CD14-positive monocyte (primary cell): ENCODE measurements at regions not wholly inside any gene's neighbourhood (a gene's known extent, or its start where the extent isn't known, plus 50 kb on each side); places are given as distances from the start of the nearest gene placed in this dataset.

Experiments used
- DNase-seq, 3 donors: peaks; one replicate each; pipeline ENCODE4 v3.0.0-alpha.2; 2011 to 2022
- H2AFZ ChIP-seq: 2 replicates; pipeline ENCODE4 v1.6.0; 2012; ENCODE audit warnings: mild to moderate bottlenecking, low read depth, low read length, inconsistent platforms; ENCODE audit not compliant: insufficient read depth, poor library complexity, severe bottlenecking
- H3K27ac ChIP-seq, 2 donors: 1 replicate in 1 of 2; 2 replicates in 1 of 2; pipeline ENCODE4 v1.5.1; 2012 to 2013; ENCODE audit warnings: low read length in 2 of 2, control low read depth in 1 of 2, inconsistent platforms in 1 of 2, low read depth in 1 of 2, mild to moderate bottlenecking in 1 of 2
- H3K27me3 ChIP-seq, 2 donors: one replicate each; pipeline versions ENCODE4 v1.6.0 to v1.6.1; 2011 to 2013; ENCODE audit warnings: low read length in 2 of 2; ENCODE audit not compliant: control insufficient read depth in 2 of 2, insufficient read depth in 2 of 2
- H3K36me3 ChIP-seq, 2 donors: replicated peaks in 1 of 2; 1 replicate in 1 of 2; 2 replicates in 1 of 2; pipeline versions ENCODE4 v1.5.1 to v1.6.1; 2012 to 2013; ENCODE audit warnings: low read length in 2 of 2, control low read depth in 1 of 2, inconsistent platforms in 1 of 2, mild to moderate bottlenecking in 1 of 2; ENCODE audit not compliant: insufficient read depth in 2 of 2, control insufficient read depth in 1 of 2
- H3K4me1 ChIP-seq, 2 donors: 1 replicate in 1 of 2; 2 replicates in 1 of 2; pipeline versions ENCODE4 v1.5.1 to v1.6.1; 2012 to 2013; ENCODE audit warnings: low read length in 2 of 2, control low read depth in 1 of 2, inconsistent platforms in 1 of 2, mild to moderate bottlenecking in 1 of 2, moderate library complexity in 1 of 2; ENCODE audit not compliant: insufficient read depth in 2 of 2, control insufficient read depth in 1 of 2
- H3K4me2 ChIP-seq: replicated peaks from 2 replicates; pipeline ENCODE3; 2012; ENCODE audit warnings: low read length, moderate library complexity, mild to moderate bottlenecking; ENCODE audit not compliant: poor library complexity, severe bottlenecking; ENCODE audit errors: extremely low read depth
- H3K4me3 ChIP-seq, 3 experiments: fragments of 200-600 bp in 1 of 3; sonication (generic) in 1 of 3; replicated peaks in 1 of 3; 1 replicate in 2 of 3; 2 replicates in 1 of 3; pipeline ENCODE4 v1.5.1; 2011 to 2013; ENCODE audit warnings: low read length in 3 of 3, mild to moderate bottlenecking in 3 of 3, control low read depth in 2 of 3, low read depth in 2 of 3, inconsistent platforms in 1 of 3, moderate library complexity in 1 of 3
- H3K79me2 ChIP-seq: 2 replicates; pipeline ENCODE4 v1.6.0; 2012; ENCODE audit warnings: mild to moderate bottlenecking, control low read depth, inconsistent platforms, low read length, moderate library complexity; ENCODE audit not compliant: insufficient read depth
- H3K9ac ChIP-seq: 2 replicates; pipeline ENCODE4 v1.6.0; 2017; ENCODE audit warnings: low read length, mild to moderate bottlenecking; ENCODE audit not compliant: insufficient read depth, poor library complexity, severe bottlenecking
- H3K9me3 ChIP-seq, 2 donors: replicated peaks in 1 of 2; 1 replicate in 1 of 2; 2 replicates in 1 of 2; pipeline versions ENCODE4 v1.5.1 to v1.6.1; 2012 to 2013; ENCODE audit warnings: low read length in 2 of 2, control low read depth in 1 of 2; ENCODE audit not compliant: control insufficient read depth in 1 of 2, insufficient read depth in 1 of 2
- H4K20me1 ChIP-seq: 2 replicates; pipeline ENCODE4 v1.6.0; 2012; ENCODE audit warnings: mild to moderate bottlenecking, low read length, control low read depth, moderate library complexity; ENCODE audit not compliant: insufficient read depth
- H3K27ac Mint-ChIP-seq, 7 donors: one replicate each; pipeline ENCODE4 v1.8.0; 2020; ENCODE audit warnings: mild to moderate bottlenecking in 7 of 7, mixed read lengths in 7 of 7, moderate library complexity in 6 of 7, inconsistent platforms in 2 of 7
- H3K27me3 Mint-ChIP-seq, 3 donors: one replicate each; pipeline ENCODE4 v1.8.0; 2021 to 2022; ENCODE audit warnings: low read depth in 3 of 3, mild to moderate bottlenecking in 3 of 3, mixed read lengths in 3 of 3, moderate library complexity in 3 of 3, inconsistent platforms in 1 of 3
- H3K36me3 Mint-ChIP-seq, 2 donors: one replicate each; pipeline ENCODE4 v1.8.0; 2020; ENCODE audit warnings: mixed read lengths in 2 of 2, inconsistent platforms in 1 of 2, mild to moderate bottlenecking in 1 of 2
- H3K4me1 Mint-ChIP-seq: one replicate; pipeline ENCODE4 v1.8.0; 2020; ENCODE audit warnings: mild to moderate bottlenecking, mixed read lengths
- H3K4me3 Mint-ChIP-seq, 2 donors: one replicate each; pipeline ENCODE4 v1.8.0; 2020; ENCODE audit warnings: mild to moderate bottlenecking in 2 of 2, mixed read lengths in 2 of 2, moderate library complexity in 1 of 2
- H3K9me3 Mint-ChIP-seq, 7 donors: one replicate each; pipeline ENCODE4 v1.8.0; 2020 to 2022; ENCODE audit warnings: mixed read lengths in 7 of 7, mild to moderate bottlenecking in 6 of 7, moderate library complexity in 6 of 7, inconsistent platforms in 2 of 7
- CTCF ChIP-seq: fragments of 200-600 bp; IDR thresholded peaks from one replicate; pipeline ENCODE4 v1.8.0; 2022; ENCODE audit warnings: antibody characterized with exemption, mild to moderate bottlenecking
- WGBS: methylation state at CpG from one replicate; pipeline ENCODE4 v1.1.5; 2013; ENCODE audit warnings: missing lambda C conversion rate; ENCODE audit not compliant: insufficient coverage; 5-methylcytosine and 5-hydroxymethylcytosine counted together
- intact Hi-C, 2 donors: fragments of 100-400 bp; cut with micrococcal nuclease; formaldehyde crosslinking; loops; one replicate each; pipeline versions ENCODE4 v1.15.0 to v1.15.1; 2023

- Histone ChIP-seq H3K4me2 (no peak overlapping the region), H3K27me3 (no peaks in the 10 kb centered on the region), H4K20me1 (no peaks in the 10 kb centered on the region), H3K4me1 (no peaks in the 10 kb centered on the region), H3K36me3 (no peaks in the 10 kb centered on the region), H3K4me3 (no peak overlapping the region), H3K79me2 (no peaks in the 10 kb centered on the region), H2AFZ (no peak overlapping the region), H3K27ac (no peak overlapping the region), H3K9ac (no peak overlapping the region), H3K9me3 (no peaks in the 10 kb centered on the region)
- Mint-ChIP-seq H3K9me3 (peaks cover under 1 to 7% (median 3%) of the 10 kb centered on the region in 7 donors), H3K27ac (no peak overlapping the region), H3K27me3 (no peaks in the 10 kb centered on the region), H3K4me1 (no peaks in the 10 kb centered on the region), H3K36me3 (no peaks in the 10 kb centered on the region), H3K4me3 (no peak overlapping the region)
- intact Hi-C loops: no loop called here
- TF ChIP-seq CTCF: no peak
- no peak for DNase-seq
- WGBS: no CpG with 5 or more reads among the region's 3 CpGs
Measured at GRCh38 chr13:106709522-106709921, 141.6 kb upstream of the ARGLU1 start.

DNA sequence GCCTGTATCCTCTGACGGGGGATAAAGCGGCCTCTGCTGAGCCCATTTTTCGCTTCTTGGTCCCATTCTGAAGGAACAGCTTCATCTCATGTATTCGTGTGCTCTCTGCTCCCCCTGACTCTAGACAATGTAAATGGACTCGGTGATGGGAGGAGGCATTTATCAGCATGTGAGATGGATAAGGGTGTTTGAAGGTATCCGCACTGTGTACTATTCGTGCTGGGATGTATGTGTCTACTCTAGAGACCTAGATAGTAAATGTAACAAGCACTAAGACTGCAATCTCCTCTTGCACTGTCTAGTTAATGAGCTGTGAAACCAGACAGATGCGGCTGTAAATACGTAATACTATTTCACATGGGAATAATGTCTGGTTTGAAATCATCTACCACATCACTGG lies 134.6 kb upstream of the ARGLU1 start:
- no peaks in the 10 kb centered on the region for H3K9me3 ChIP-seq
- H3K4me2 ChIP-seq: no peak overlapping the region
- no peak for DNase-seq
- intact Hi-C loops: no loop called here
- H3K9ac ChIP-seq: no peak overlapping the region
- no peaks in the 10 kb centered on the region for H3K27me3 ChIP-seq
- no peaks in the 10 kb centered on the region for H3K4me1 Mint-ChIP-seq
- H3K9me3 Mint-ChIP-seq: peaks cover 0 to 12% (median 5%) of the 10 kb centered on the region in 7 donors
- H3K27ac ChIP-seq: no peak overlapping the region
- no peaks in the 10 kb centered on the region for H3K4me1 ChIP-seq
- no peak overlapping the region for H3K4me3 Mint-ChIP-seq
- H3K79me2 ChIP-seq: no peaks in the 10 kb centered on the region
- H3K27me3 Mint-ChIP-seq: no peaks in the 10 kb centered on the region
- H4K20me1 ChIP-seq: no peaks in the 10 kb centered on the region
- TF ChIP-seq CTCF: no peak
- H3K36me3 ChIP-seq: no peaks in the 10 kb centered on the region
- 84% methylated on average over 5 of the region's 9 CpGs for WGBS
- H2AFZ ChIP-seq: no peak overlapping the region
- no peak overlapping the region for H3K4me3 ChIP-seq
- H3K27ac Mint-ChIP-seq: no peak overlapping the region
- no peaks in the 10 kb centered on the region for H3K36me3 Mint-ChIP-seq
